ENCODE measurements at regions not wholly inside any gene's neighbourhood (a gene's known extent, or its start where the extent isn't known, plus 50 kb on each side); places are given as distances from the start of the nearest gene placed in this dataset.

DNA sequence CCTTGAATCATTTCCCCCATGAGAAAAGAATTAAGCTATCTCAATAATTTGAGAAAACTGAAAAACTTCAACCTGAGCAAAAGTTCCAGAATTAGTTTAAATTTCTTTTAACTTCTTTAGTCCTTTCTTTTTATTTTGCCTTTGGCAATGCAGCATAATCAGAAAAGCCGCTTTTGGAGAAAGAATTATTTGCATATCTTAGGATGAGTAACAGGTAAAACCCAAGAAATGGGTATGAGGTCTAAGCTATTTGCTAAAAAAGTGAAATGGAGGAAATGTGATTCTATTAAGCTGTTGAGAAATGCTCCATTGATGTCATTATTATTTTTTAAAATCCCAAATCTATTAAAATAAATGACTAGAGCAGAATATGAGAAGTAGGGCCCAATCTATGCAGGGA, 1238.3 kb upstream of the GBE1 start:
- TF ChIP-seq, protein P1, sequence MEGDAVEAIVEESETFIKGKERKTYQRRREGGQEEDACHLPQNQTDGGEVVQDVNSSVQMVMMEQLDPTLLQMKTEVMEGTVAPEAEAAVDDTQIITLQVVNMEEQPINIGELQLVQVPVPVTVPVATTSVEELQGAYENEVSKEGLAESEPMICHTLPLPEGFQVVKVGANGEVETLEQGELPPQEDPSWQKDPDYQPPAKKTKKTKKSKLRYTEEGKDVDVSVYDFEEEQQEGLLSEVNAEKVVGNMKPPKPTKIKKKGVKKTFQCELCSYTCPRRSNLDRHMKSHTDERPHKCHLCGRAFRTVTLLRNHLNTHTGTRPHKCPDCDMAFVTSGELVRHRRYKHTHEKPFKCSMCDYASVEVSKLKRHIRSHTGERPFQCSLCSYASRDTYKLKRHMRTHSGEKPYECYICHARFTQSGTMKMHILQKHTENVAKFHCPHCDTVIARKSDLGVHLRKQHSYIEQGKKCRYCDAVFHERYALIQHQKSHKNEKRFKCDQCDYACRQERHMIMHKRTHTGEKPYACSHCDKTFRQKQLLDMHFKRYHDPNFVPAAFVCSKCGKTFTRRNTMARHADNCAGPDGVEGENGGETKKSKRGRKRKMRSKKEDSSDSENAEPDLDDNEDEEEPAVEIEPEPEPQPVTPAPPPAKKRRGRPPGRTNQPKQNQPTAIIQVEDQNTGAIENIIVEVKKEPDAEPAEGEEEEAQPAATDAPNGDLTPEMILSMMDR (IDR thresholded peaks at IDR 0.05; ENCODE audit: insufficient read depth, low read length, poor library complexity, severe bottlenecking): no peak
- no peak for TF ChIP-seq EZH2phosphoT487 (conservative IDR thresholded peaks at IDR 0.05; ENCODE audit: low read length)

Data from SU-DHL-6 (cell line).